ENCODE measurements at regions not wholly inside any gene's neighbourhood (a gene's known extent, or its start where the extent isn't known, plus 50 kb on each side); places are given as distances from the start of the nearest gene placed in this dataset.

GRCh38 chr10:93254180-93254853, 180.6 kb downstream of the CYP26A1 start:
- no peaks in the 10 kb centered on the region for H3K9me3 Mint-ChIP-seq
- H3K4me3 Mint-ChIP-seq = no peak overlapping the region
- intact Hi-C loops (cut with micrococcal nuclease) = no loop called here
- H3K27me3 Mint-ChIP-seq = no peaks in the 10 kb centered on the region
- H3K27ac Mint-ChIP-seq = no peak overlapping the region
- H3K36me3 Mint-ChIP-seq = no peaks in the 10 kb centered on the region
- no peak for DNase-seq
- ChIA-PET CTCF (no interaction called here), POLR2A (no interaction called here)
- H3K4me1 Mint-ChIP-seq (ENCODE audit: low read depth) = no peaks in the 10 kb centered on the region

- Mint-ChIP-seq H3K27me3 (no peaks in the 10 kb centered on the region), H3K27ac (no peak overlapping the region), H3K9me3 (no peaks in the 10 kb centered on the region), H3K4me1 (ENCODE audit: low read depth) (no peaks in the 10 kb centered on the region), H3K36me3 (no peaks in the 10 kb centered on the region), H3K4me3 (no peak overlapping the region)
- ChIA-PET POLR2A (no interaction called here), CTCF (no interaction called here)
- DNase-seq = no peak
- intact Hi-C loops (cut with micrococcal nuclease) = no loop called here
Measured at GRCh38 chr10:93255546-93255945, 181.9 kb downstream of the CYP26A1 start.
